ENCODE measurements at regions not wholly inside any gene's neighbourhood (a gene's known extent, or its start where the extent isn't known, plus 50 kb on each side); places are given as distances from the start of the nearest gene placed in this dataset.

DNA sequence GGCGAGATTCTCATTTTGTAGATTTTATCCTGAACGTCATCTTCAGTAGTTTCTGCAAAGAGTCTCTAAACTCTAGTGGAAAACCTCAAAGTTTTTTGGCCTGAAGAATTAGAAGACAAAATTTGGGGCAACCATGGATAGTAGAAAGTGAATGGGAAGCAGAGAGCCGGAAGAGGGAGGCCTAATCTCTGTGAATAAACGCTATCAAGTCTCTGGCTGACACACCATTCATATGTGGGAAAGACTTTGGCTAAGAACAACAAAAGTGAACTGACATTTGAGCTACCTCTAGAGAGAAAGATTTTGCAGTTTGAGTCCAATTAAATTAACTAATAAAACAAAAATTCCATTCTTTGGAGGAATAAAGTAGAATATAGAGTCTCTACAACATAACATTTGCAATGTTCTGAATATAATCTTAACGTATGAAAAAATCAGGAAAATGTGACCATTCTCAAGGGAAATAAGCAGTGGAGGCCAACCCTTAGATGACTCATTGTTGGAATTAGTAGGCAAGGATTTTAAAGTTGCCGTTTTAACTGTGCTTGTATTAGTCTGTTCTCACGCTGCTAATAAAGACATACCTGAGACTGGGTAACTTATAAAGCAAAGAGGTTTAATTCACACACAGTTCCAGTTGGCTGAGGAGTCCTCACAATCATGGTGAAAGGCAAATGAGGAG is 184.6 kb downstream of the C3orf38 start:
- TF ChIP-seq CTCF (IDR thresholded peaks at IDR 0.05) (no peak), POLR2AphosphoS5 (IDR thresholded peaks at IDR 0.05) (no peak), POLR2A (IDR thresholded peaks at IDR 0.05) (no peak), EP300 (IDR thresholded peaks at IDR 0.05) (no peak)
